ENCODE measurements at regions not wholly inside any gene's neighbourhood (a gene's known extent, or its start where the extent isn't known, plus 50 kb on each side); places are given as distances from the start of the nearest gene placed in this dataset.

GRCh38 chr9:115913696-115914095, 239.9 kb upstream of the PAPPA start:
- DNase-seq, result no peak

- DNase-seq, result no peak
Observed at GRCh38 chr9:115914291-115914690, 239.3 kb upstream of the PAPPA start.

GRCh38 chr9:115921301-115921700, 232.3 kb upstream of the PAPPA start:
- DNase-seq, result no peak

- no peak for DNase-seq
Observed at GRCh38 chr9:115922444-115922843, 231.1 kb upstream of the PAPPA start.

- DNase-seq, result no peak
Observed at GRCh38 chr9:115923410-115923809, 230.2 kb upstream of the PAPPA start.

- DNase-seq, result no peak
Observed at GRCh38 chr9:115923903-115924668, 229.5 kb upstream of the PAPPA start.

GRCh38 chr9:115924669-115924987, 229.0 kb upstream of the PAPPA start:
- DNase-seq, result no peak

GRCh38 chr9:115925424-115925823, 228.2 kb upstream of the PAPPA start:
- no peak for DNase-seq

- DNase-seq, result no peak
Observed at GRCh38 chr9:115930472-115930871, 223.1 kb upstream of the PAPPA start.

- no peak for DNase-seq
Observed at GRCh38 chr9:115938479-115938878, 215.1 kb upstream of the PAPPA start.

- DNase-seq, result no peak
Observed at GRCh38 chr9:115939065-115939765, 214.4 kb upstream of the PAPPA start.

- DNase-seq, result peak; percentile 43
Observed at GRCh38 chr9:115941561-115942315, 211.9 kb upstream of the PAPPA start.

GRCh38 chr9:115943431-115944165, 210.0 kb upstream of the PAPPA start:
- no peak for DNase-seq

- DNase-seq, result peak; percentile 10
Observed at GRCh38 chr9:115944166-115944948, 209.2 kb upstream of the PAPPA start.

- DNase-seq, result peak; percentile 2
Observed at GRCh38 chr9:115945009-115945431, 208.6 kb upstream of the PAPPA start.

- DNase-seq, result no peak
Observed at GRCh38 chr9:115946530-115946929, 207.1 kb upstream of the PAPPA start.

GRCh38 chr9:115951977-115952376, 201.6 kb upstream of the PAPPA start:
- no peak for DNase-seq

- DNase-seq, result no peak
Observed at GRCh38 chr9:115952430-115953292, 200.9 kb upstream of the PAPPA start.

- no peak for DNase-seq
Observed at GRCh38 chr9:115956371-115956770, 197.2 kb upstream of the PAPPA start.

GRCh38 chr9:115957585-115957984, 196.0 kb upstream of the PAPPA start:
- no peak for DNase-seq

- DNase-seq, result no peak
Observed at GRCh38 chr9:115964710-115965347, 188.8 kb upstream of the PAPPA start.
